ENCODE measurements at regions not wholly inside any gene's neighbourhood (a gene's known extent, or its start where the extent isn't known, plus 50 kb on each side); places are given as distances from the start of the nearest gene placed in this dataset.
"Not testable (repeated sequence)": the region's sequence is repeated elsewhere in the genome, so short reads cannot be mapped to it uniquely, and the experiment has no call there.

DNA sequence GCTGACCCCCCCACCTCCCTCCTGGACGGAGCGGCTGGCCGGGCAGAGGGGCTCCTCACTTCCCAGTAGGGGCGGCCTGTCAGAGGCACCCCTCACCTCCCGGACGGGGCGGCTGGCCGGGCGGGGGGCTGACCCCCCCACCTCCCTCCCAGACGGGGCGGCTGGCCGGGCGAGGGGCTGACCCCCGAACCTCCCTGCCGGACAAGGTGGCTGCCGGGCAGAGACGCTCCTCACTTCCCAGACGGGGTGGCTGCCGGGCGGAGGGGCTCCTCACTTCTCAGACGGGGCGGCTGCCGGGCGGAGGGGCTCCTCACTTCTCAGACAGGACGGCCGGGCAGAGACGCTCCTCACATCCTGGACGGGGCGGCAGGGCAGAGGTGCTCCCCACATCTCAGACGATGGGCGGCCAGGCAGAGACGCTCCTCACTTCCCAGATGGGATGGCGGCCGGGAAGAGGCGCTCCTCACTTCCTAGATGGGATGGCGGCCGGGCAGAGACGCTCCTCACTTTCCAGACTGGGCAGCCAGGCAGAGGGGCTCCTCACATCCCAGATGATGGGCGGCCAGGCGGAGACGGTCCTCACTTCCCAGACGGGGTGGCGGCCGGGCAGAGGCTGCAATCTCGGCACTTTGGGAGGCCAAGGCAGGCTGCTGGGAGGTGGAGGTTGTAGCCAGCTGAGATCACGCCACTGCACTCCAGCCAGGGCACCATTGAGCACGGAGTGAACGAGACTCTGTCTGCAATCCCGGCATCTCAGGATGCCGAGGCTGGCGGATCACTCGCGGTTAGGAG, 66.2 kb upstream of the PAPPA2 start:
- H3K4me3 ChIP-seq; DNase-seq; H3K27me3 ChIP-seq; H3K36me3 ChIP-seq (replicated peaks in 1 of 2); H3K4me1 ChIP-seq (replicated peaks in 1 of 2); H3K27ac ChIP-seq; H3K9me3 ChIP-seq (replicated peaks in 1 of 3); intact Hi-C loops (cut with DNase I): not testable (repeated sequence)
- WGBS, 4 donors = 92 to 98% (median 95%) methylated on average over 8 to 48 of the region's 53 CpGs

DNA sequence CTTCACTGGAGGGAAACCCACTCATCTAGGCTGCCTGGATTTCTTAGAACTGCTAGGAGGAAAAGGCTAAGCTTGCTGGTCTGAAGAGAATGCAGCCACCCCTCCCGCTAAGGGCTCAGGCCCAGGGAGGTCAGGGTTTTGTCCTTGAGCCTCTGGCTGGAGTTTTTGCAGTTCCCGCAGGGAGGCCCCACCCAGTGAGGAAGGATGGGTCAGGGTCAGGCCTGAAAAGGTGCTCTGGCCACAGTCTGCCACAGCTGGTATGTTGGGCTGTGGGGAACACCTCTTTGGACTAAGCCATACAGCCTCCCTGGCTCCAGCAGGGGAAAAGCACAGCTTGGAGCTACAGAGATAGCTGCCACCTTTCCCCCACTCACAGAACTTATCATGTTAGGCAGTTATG, 71.4 kb upstream of the PAPPA2 start:
- no peak for DNase-seq
- Histone ChIP-seq H3K36me3 (replicated peaks in 1 of 2) (no peaks in the 10 kb centered on the region), H3K27ac (no peak overlapping the region), H3K4me1 (replicated peaks in 1 of 2) (no peaks in the 10 kb centered on the region), H3K27me3 (no peaks in the 10 kb centered on the region), H3K4me3 (no peak overlapping the region), H3K9me3 (replicated peaks in 1 of 3) (no peaks in the 10 kb centered on the region)
- intact Hi-C loops (cut with DNase I) = no loop called here
- WGBS, 4 donors = 27 to 60% (median 48%) methylated on average over 2 of the region's 2 CpGs
- TF ChIP-seq POLR2A (IDR thresholded peaks at IDR 0.05) = no peak
- TF ChIP-seq, protein P1, sequence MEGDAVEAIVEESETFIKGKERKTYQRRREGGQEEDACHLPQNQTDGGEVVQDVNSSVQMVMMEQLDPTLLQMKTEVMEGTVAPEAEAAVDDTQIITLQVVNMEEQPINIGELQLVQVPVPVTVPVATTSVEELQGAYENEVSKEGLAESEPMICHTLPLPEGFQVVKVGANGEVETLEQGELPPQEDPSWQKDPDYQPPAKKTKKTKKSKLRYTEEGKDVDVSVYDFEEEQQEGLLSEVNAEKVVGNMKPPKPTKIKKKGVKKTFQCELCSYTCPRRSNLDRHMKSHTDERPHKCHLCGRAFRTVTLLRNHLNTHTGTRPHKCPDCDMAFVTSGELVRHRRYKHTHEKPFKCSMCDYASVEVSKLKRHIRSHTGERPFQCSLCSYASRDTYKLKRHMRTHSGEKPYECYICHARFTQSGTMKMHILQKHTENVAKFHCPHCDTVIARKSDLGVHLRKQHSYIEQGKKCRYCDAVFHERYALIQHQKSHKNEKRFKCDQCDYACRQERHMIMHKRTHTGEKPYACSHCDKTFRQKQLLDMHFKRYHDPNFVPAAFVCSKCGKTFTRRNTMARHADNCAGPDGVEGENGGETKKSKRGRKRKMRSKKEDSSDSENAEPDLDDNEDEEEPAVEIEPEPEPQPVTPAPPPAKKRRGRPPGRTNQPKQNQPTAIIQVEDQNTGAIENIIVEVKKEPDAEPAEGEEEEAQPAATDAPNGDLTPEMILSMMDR (IDR thresholded peaks at IDR 0.05) = no peak

DNA sequence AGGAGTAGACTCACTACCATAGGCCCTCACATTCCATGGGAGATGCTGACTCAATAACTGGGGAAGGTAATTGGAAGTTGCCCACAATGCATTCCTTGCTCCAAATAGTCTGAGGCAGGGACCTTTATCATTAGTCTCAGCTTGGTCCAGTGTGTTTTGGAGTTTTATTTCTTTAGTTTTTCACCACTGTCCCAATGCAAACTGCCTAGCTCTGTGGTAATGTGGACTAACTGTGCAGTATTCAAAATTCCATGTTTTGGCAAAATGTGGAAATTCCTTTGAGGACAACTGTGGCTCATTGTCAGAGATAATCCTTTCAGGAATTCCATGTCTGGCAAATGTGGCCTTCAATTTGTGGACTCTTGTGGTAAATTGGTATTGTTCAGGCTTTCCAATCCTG, 78.1 kb upstream of the PAPPA2 start:
- no peak for DNase-seq
- Histone ChIP-seq H3K36me3 (replicated peaks in 1 of 2) (no peaks in the 10 kb centered on the region), H3K9me3 (replicated peaks in 1 of 3) (no peaks in the 10 kb centered on the region), H3K4me3 (no peak overlapping the region), H3K27ac (no peak overlapping the region), H3K27me3 (no peaks in the 10 kb centered on the region), H3K4me1 (replicated peaks in 1 of 2) (no peaks in the 10 kb centered on the region)
- intact Hi-C loops (cut with DNase I) = no loop called here
- TF ChIP-seq, protein P1 (IDR thresholded peaks at IDR 0.05) = no peak
- TF ChIP-seq POLR2A (IDR thresholded peaks at IDR 0.05) = no peak

DNA sequence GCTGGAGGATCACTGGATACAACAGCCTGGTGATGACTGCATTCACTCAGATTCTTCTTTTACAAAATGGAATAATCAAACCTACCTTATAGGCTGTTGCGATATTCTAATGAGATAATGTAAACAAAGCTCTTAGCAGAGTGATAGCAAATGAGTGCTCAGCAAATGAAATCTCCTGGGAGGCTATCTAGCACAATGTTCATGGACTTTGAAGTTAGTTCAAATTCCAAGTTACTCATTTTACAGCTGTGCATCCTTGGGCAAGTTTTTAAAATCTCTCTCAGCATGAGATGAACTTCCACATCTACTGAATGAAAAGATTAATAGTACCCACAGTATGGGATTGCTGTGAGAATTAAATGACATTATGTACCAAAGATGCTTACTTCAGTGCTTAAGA, 80.8 kb upstream of the PAPPA2 start:
- Histone ChIP-seq H3K27me3 (no peaks in the 10 kb centered on the region), H3K4me3 (no peak overlapping the region), H3K4me1 (replicated peaks in 1 of 2) (no peaks in the 10 kb centered on the region), H3K27ac (no peak overlapping the region), H3K9me3 (replicated peaks in 1 of 3) (no peaks in the 10 kb centered on the region), H3K36me3 (replicated peaks in 1 of 2) (no peaks in the 10 kb centered on the region)
- TF ChIP-seq, protein P1 (IDR thresholded peaks at IDR 0.05) = no peak
- TF ChIP-seq POLR2A (IDR thresholded peaks at IDR 0.05) = no peak
- no peak for DNase-seq
- intact Hi-C loops (cut with DNase I) = no loop called here
- WGBS, 4 donors = 77 to 87% (median 83%) methylated on average over 1 of the region's 1 CpG
